Left lung (tissue), 4 donors: ENCODE measurements at regions not wholly inside any gene's neighbourhood (a gene's known extent, or its start where the extent isn't known, plus 50 kb on each side); places are given as distances from the start of the nearest gene placed in this dataset.
"Not testable (repeated sequence)": the region's sequence is repeated elsewhere in the genome, so short reads cannot be mapped to it uniquely, and the experiment has no call there.

Experiments used
- ATAC-seq: fragments of 200-7000 bp; cut with Tn5 transposase; one replicate; pipeline ENCODE4 v1.9.1; 2020; ENCODE audit warnings: moderate library complexity
- DNase-seq, 4 donors: peaks; one replicate each; pipeline ENCODE4 v3.0.0-alpha.2; 2013 to 2020
- H3K27ac ChIP-seq, 2 donors: fragments of 200-600 bp; sonication (generic) in 1 of 2; one replicate each; pipeline versions ENCODE4 v1.5.0 to v1.8.0; 2020 to 2021
- H3K27me3 ChIP-seq, 2 donors: fragments of 200-600 bp; sonication (generic) in 1 of 2; one replicate each; pipeline versions ENCODE4 v1.5.0 to v1.8.0; 2020 to 2021
- H3K36me3 ChIP-seq, 2 donors: fragments of 200-600 bp; sonication (generic) in 1 of 2; one replicate each; pipeline versions ENCODE4 v1.5.0 to v1.8.0; 2020 to 2021
- H3K4me1 ChIP-seq, 2 donors: fragments of 200-600 bp; one replicate each; pipeline ENCODE4 v1.8.0; 2021
- H3K4me3 ChIP-seq, 2 donors: fragments of 200-600 bp; sonication (generic) in 1 of 2; one replicate each; pipeline versions ENCODE4 v1.5.0 to v1.8.0; 2020 to 2021; ENCODE audit warnings: mild to moderate bottlenecking in 1 of 2
- H3K9me3 ChIP-seq, 2 donors: fragments of 200-600 bp; sonication (generic) in 1 of 2; one replicate each; pipeline versions ENCODE4 v1.5.0 to v1.8.0; 2020 to 2021
- intact Hi-C, 2 donors: fragments of 100-400 bp; cut with DNase I; formaldehyde crosslinking; loops; one replicate each; pipeline versions ENCODE4 v1.11.2 to v1.14.2; 2022
- TF ChIP-seq, protein P1 (sequence below), 2 donors: fragments of 200-600 bp; sonication (generic) in 1 of 2; IDR thresholded peaks; one replicate each; pipeline versions ENCODE4 v1.5.0 to v1.8.0; 2021; ENCODE audit warnings: antibody characterized with exemption in 2 of 2
- donor health status: DM: no; HTN: yes; CAD: no.
- donor health status: DM: no; HTN: no; CAD: no.

DNA sequence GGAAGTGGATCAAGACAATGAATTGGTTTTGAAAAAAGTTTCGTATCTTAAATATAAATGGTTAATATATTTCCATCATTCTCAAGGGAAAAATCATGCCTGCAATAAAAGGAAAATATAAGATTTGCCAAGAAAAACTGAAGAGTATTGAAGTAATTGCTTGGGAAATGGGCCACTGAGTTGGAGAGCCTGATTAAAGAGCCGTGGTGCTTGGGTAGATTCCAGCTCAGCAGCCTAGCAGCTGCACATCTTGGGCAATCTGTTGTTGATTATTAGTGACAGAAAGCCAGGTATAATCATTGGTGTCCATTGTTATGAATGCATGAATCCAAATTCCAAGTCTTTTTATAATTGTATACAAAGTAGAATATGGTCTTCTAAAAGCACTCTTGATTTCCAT is 800.9 kb upstream of the CHORDC1 start:
- intact Hi-C loops = no loop called here
- Histone ChIP-seq H3K4me3 (no peak overlapping the region), H3K9me3 (peaks cover 0 to 3% of the 10 kb centered on the region in 2 donors), H3K27me3 (no peaks in the 10 kb centered on the region), H3K27ac (no peak overlapping the region), H3K36me3 (no peaks in the 10 kb centered on the region), H3K4me1 (no peaks in the 10 kb centered on the region)
- TF ChIP-seq, protein P1, sequence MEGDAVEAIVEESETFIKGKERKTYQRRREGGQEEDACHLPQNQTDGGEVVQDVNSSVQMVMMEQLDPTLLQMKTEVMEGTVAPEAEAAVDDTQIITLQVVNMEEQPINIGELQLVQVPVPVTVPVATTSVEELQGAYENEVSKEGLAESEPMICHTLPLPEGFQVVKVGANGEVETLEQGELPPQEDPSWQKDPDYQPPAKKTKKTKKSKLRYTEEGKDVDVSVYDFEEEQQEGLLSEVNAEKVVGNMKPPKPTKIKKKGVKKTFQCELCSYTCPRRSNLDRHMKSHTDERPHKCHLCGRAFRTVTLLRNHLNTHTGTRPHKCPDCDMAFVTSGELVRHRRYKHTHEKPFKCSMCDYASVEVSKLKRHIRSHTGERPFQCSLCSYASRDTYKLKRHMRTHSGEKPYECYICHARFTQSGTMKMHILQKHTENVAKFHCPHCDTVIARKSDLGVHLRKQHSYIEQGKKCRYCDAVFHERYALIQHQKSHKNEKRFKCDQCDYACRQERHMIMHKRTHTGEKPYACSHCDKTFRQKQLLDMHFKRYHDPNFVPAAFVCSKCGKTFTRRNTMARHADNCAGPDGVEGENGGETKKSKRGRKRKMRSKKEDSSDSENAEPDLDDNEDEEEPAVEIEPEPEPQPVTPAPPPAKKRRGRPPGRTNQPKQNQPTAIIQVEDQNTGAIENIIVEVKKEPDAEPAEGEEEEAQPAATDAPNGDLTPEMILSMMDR (IDR thresholded peaks at IDR 0.05) = no peak
- peak in 1 of 4 donors; percentile 10 for DNase-seq
- no peak for ATAC-seq

DNA sequence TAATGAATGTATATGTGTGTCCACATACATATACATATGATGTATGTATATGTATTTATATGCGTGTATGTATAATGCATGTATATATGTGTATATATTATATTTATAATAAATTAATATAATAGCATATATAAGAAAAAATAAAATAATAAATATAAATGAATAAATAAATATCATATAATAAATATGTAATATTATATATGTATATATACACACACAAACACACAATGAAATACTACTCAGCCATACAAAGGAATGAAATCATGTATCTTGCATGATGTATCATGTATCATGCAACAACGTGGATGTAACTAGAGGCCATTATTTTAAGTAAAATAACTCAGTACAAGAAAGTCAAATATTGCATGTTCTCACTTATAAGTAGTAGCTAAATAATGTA is 788.7 kb upstream of the CHORDC1 start:
- TF ChIP-seq, protein P1 (IDR thresholded peaks at IDR 0.05) = no peak
- Histone ChIP-seq H3K27me3 (no peaks in the 10 kb centered on the region), H3K9me3 (peaks cover 0 to 20% of the 10 kb centered on the region in 2 donors), H3K4me1 (no peaks in the 10 kb centered on the region), H3K4me3 (no peak overlapping the region), H3K27ac (no peak overlapping the region), H3K36me3 (no peaks in the 10 kb centered on the region)
- no peak for ATAC-seq
- no peak for DNase-seq
- intact Hi-C loops = no loop called here

DNA sequence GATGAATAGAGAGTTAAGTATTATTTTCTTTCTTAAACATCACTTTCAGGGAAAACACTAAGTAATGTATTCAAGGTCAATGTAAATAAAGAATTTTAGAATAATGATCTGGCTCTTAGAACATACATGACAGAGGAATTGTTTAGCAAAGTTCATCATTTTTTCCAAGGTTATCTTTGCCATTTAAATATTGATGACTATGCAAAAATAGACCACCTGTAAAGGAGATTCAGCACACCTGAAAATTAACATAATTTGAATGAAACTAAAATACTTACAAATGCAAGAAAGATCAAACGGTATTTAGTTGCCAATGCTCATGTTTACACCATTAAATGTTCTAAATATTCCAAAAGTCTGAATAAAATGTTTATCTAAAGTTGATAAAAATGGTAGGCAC is 782.6 kb upstream of the CHORDC1 start:
- Histone ChIP-seq H3K27me3 (no peaks in the 10 kb centered on the region), H3K4me3 (no peak overlapping the region), H3K9me3 (peaks cover 0 to 19% of the 10 kb centered on the region in 2 donors), H3K4me1 (no peaks in the 10 kb centered on the region), H3K27ac (no peak overlapping the region), H3K36me3 (no peaks in the 10 kb centered on the region)
- TF ChIP-seq, protein P1 (IDR thresholded peaks at IDR 0.05) = no peak
- ATAC-seq (no peak), DNase-seq (no peak)
- intact Hi-C loops = no loop called here

DNA sequence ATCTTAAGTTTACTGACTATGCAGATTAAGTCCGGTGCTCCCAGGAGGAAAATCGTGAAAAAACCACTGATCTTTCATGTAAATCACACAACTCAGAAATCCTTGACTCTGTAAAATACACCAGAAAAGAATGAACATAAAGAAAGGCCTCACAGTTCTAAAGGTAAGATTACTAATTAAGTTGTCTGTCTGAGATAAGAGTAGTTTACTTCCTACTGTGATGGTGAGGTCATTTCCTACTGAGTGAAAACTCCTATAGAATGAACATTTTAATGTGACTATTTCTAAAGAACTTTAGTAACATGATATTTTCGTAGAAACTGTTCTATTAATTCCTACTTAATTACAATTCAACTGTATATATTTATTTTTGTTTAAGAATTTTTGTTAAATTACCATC is 774.4 kb upstream of the CHORDC1 start:
- no peaks in the 10 kb centered on the region for H3K27me3 ChIP-seq
- no peak overlapping the region for H3K4me3 ChIP-seq
- peaks cover 0 to 5% of the 10 kb centered on the region in 2 donors for H3K9me3 ChIP-seq
- DNase-seq (no peak), ATAC-seq (no peak)
- intact Hi-C loops = no loop called here
- H3K27ac ChIP-seq = no peak overlapping the region
- TF ChIP-seq, protein P1 (IDR thresholded peaks at IDR 0.05) = no peak
- H3K4me1 ChIP-seq = no peaks in the 10 kb centered on the region
- H3K36me3 ChIP-seq = no peaks in the 10 kb centered on the region

DNA sequence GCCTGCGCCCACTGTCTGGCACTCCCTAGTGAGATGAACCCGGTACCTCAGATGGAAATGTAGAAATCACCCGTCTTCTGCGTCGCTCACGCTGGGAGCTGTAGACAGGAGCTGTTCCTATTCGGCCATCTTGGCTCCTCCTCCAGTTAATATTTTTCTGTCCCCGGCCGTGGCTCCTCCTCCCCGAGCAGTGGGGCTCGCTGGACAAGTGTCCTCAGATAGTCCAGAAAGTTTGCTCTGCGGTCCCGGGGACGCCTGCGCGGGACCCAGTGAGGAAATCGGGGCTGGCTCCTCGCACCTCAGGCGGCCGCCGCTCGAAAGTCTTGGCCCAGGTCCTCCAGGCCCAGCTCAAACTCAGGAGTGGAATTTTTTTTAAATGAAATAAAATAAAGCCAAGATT is 749.3 kb upstream of the CHORDC1 start:
- DNase-seq = peak in 1 of 4 donors; percentile 31
- H3K9me3 ChIP-seq = peaks cover 0 to 15% of the 10 kb centered on the region in 2 donors
- ATAC-seq, intact Hi-C loops, H3K27ac ChIP-seq, H3K36me3 ChIP-seq, H3K4me1 ChIP-seq, H3K4me3 ChIP-seq, H3K27me3 ChIP-seq: not testable (repeated sequence)

DNA sequence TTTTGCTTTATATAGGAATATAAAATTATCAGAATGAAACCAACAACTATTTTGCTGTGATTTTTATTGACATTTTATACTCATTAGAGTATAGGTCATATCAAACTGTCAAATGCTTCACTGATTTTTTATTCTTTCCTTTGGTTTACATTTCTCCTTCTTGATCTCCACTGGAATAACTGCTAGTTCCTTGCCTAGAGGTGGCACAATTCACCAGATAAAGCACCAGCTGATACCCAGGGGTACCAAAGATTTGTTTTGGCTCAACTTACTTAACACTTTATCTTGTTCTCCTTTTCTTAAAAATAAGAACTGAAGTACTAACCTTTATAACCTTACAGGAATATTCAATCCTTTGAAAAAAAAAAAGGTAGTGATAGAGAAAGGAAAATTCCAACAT is 725.1 kb upstream of the CHORDC1 start:
- DNase-seq (no peak), ATAC-seq (no peak)
- intact Hi-C loops = no loop called here
- H3K9me3 ChIP-seq = no peaks in the 10 kb centered on the region
- TF ChIP-seq, protein P1 (IDR thresholded peaks at IDR 0.05) = no peak
- H3K4me3 ChIP-seq = no peak overlapping the region
- H3K36me3 ChIP-seq = no peaks in the 10 kb centered on the region
- no peaks in the 10 kb centered on the region for H3K4me1 ChIP-seq
- H3K27me3 ChIP-seq = no peaks in the 10 kb centered on the region
- no peak overlapping the region for H3K27ac ChIP-seq
